ENCODE measurements at regions not wholly inside any gene's neighbourhood (a gene's known extent, or its start where the extent isn't known, plus 50 kb on each side); places are given as distances from the start of the nearest gene placed in this dataset.
"Not testable (repeated sequence)": the region's sequence is repeated elsewhere in the genome, so short reads cannot be mapped to it uniquely, and the experiment has no call there.

DNA sequence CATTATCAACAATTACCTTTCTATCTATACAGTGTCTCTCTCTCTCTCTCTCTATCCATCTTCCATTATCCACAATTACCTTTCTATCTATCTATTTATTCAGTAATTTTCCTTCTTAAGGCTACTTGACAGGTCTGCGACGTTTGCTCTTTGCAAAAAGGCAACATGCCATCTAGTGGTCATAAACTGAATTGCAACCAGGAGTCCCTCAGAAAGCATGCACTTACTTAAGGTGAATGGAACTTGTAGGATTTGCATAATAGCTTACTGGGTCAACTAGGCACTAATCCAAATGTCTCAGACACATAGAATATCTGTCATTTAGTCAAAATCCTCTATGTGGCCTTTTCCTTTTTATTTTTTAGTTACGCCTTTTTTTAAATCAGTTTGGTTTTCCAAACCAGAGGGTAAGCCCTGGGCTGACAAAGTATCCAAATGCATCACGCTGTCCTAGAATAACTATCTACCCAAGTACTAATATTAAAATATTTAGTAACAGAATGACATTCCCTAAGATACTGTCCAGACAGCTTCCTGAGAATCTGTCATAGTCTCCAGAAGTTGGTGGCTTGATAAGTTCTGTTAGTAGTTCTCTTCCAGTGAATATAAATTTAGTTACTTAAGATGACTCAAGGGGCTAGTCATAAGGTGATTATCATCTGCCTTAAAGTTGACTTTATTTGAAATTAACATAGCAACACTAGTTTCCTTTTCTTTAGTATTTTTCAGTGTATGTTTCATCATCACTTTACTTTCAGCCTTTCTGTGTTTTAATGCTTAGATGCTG is 208.3 kb downstream of the PPP1R3A start:
- peak; percentile 73 for DNase-seq

DNA sequence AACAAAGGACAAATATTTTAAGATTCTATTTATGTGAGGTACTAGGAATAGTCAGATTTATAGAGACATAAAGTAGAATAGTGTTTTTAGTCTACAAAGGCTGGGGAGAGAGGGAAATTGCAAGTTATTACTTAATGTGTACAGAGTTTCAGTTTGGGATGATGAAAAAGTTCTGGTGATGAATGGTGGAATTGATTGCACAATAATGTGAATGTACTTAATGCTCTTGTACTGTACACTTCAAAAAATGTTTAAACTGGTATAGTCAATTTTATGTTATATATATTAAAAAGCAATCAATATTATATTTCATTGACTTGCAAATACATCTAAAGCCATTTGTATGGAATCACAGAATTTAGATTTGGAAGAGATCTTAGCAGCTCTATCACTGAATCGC is 213.4 kb downstream of the PPP1R3A start:
- no peak for DNase-seq

DNA sequence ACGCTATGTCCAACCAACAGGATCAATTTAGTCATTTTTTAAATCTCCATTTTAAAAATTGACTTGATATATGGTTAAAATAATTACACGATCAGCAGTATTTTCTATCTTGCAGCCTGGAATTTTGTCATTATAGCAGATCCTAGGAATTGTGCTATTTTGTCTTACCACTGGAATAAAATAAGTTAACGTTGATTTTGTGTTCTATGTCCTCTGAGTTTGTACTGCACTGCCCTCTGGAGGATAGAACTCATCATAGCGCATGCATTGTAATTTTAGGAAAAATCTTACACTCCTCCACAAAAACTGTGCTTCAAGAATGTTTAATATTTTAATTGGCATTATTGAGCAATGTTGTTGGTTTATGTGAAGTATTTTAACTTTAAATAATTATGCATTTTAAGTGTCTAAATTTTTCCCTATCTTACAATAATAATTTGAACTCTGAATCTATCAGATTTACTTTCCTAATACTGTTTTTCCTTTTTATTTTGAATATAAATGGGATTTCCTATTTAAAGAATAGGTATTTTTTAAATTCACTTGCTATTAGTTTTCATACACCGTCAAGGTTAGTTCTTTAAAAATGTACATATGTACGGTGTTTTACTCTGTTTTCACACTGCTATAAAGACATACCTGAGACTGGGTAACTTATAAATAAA is 220.1 kb downstream of the PPP1R3A start:
- peak; percentile 29 for DNase-seq

DNA sequence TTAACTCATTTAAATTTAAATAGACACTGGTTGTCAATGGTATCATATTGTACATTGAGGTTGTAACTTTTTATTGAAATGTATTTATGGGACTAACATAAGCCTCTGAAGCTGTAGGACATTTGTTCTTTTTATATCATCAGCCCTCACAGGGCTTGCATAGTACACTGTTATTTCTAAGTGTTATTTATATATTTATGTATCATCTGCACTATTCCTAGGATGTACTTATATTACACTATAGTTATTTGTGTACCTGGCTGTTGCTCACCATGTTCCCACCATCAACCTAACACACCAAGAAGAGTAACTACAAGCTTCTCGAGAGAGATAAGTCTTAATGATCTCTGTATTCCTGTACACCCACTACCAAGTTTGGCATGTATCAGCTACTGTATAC is 224.7 kb downstream of the PPP1R3A start:
- DNase-seq: no peak

DNA sequence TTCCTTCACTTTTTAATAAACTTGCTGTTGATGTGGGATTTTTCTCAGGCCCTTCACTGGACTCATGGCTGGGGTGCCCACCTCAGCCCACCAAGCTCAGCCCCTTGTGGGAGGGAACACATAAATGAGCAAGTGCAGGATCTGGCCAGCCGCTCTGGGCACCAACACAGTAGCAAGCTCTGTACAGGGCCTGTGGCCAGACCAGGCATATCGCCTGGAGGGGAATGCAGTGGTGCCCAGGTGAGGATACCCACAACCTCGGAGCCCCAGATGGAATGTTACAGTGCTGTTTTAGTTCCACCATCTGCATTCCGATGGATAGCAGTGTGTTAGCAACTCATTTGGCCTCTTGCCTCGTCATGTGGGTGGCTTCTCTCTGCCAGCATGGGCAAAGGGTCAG is 234.6 kb downstream of the PPP1R3A start:
- DNase-seq: no peak

DNA sequence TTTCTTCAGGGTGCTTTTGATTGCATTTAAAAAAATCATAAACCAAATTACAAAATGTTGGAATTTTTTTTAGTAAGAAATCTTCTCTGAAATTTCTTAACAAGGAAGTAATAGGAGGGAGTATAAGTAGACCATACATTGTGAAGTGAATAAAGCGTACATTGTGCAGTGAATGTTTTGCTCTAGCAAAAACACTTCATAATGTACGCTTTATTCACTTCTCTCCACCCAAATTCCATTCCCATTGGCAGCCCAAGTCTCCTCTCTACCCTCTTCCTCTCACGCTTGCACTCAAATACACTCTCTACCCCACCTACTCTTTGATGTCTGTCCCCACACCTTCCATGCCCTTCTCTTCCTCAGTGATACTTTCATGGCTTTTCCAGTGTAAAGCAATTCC is 241.0 kb downstream of the PPP1R3A start:
- no peak for DNase-seq

DNA sequence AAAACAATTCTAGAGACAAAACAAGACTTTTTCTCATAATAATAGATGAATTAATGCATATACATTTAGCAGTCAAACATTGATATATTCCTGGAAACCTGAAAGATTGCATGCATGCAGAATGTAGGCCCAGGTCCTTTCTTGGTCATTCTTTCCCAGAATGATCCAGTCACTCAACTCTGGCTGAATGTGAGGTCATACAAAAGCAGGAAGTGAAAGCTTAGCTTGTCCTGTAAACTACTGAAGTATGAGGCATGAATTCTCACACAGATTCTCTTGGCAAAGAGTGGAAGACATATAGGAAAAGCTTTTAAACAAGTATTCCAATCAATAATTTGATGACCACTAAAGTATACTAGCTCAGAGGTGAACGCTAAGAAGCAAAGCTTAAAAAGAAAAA is 253.9 kb downstream of the PPP1R3A start:
- DNase-seq: no peak

DNA sequence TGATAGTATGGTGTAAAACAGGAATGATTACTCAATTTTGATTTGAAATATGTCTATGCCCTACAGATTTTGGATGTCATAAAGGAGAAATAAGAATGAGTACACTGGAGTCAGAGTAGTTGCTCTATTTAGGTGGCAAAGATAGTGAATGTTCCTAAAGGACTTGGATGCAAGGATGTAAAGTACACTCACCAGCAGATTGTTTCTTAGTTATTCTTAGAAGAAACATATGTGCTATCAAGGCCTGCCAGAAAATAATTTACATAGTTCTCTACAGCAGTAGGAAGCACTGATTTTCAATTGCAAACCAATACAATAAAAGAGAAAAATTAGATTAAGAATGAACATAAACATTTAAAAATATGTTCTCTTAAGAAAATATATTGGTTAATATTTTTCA is 259.4 kb downstream of the PPP1R3A start:
- no peak for DNase-seq

DNA sequence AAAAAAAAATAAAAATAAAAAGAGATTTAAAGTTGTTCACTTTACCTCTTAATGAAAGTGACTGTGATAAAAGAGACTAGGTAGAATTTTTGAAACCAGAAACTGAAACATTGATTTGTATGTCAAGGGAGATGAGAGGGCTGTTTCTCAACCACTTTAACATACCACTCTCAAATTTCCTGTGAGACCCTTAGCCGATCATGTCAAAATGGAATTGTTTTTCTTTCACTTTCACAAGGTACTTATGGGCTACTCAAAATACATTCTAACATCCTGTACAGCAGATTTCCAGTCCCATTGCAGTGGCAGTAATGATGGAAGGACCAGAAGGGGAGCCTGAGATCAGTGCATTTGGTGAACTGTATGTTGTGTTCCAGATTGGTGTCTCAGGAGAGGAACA is 261.2 kb downstream of the PPP1R3A start:
- DNase-seq: no peak

DNA sequence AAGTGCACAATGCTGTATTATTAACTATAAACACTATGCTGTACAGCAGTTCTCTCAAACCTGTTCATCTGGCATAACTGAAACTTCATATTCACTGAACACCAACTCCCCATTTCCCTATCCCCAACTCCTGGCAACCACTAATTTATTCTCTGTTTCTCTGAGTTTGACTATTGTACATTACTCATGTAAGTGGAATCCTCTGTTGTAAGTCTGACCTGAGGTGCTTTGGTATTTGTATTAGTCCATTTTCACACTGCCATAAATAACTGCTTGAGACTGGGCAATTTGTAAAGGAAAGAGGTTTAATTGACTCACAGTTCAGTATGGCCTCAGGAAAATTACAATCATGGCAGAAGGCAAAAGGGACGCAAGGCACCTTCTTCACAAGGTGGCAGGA is 266.3 kb downstream of the PPP1R3A start:
- no peak for DNase-seq

DNA sequence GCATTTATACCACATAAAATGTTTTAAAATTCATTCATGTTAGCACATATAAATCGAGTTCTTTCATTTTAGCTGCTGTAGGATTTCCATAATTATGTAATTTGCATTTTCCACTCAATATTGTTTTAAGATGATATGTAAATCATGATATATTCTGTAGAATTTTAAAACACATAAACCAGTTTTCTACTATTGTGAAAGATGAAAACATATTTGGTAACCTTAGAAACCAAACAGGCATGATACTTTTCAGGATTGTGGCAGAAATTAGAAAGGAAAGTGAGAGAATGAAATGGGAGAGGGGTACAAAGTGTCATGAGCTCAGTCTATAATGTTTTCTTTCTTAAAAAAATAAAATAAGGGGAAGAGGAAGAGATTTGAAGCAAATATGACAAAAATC is 269.3 kb downstream of the PPP1R3A start:
- no peak for DNase-seq

DNA sequence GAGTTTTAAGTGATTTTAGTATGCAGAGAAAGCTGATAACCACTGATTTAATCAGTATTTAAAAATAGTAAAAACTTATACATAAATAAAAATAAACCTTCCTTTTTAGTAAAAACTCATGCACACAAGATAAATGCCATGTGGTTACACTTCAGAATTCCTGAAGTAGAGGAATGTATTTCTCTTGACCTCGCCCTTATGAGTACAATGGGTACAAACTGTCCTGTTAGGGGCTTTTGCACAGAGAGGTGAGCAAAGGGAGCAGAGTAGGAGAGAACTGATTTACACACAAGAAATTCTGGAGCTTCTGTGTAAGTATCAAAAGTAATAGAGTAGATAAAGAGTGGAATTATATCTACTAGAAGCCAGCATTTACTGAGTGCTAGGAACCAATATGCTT is 279.6 kb downstream of the PPP1R3A start:
- no peak for DNase-seq

DNA sequence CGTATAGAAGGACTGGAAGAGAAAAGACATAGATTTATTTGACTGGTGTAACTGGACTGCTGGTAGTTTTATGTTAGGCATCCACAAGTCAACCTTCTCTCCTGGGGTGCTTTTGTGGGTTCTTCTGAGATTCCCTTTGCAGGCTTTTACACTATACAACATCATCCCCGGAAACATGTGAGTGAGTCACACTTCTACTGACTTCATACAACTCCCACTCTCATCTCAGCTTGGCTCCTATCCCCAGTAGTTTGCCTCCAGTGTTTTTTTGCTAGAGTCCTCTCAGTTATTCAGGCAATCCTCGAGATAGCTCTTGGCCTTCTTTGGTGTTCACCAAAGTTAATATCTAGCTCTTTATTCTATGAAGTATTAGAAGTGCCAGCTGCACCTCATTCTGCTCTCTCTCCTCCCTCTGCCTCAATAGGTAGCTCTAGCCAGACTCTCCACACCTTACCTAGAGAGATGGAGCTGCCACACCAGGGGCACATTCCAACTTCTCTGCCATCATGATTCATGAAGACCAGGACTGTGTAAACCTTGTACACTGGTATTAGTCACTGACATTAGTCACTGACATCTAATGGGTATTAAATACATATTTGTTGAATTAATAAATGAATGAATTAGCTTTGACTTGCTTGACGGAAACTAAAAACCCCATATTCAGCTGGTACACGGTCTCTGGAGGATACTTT is 281.9 kb downstream of the PPP1R3A start:
- no peak for DNase-seq

DNA sequence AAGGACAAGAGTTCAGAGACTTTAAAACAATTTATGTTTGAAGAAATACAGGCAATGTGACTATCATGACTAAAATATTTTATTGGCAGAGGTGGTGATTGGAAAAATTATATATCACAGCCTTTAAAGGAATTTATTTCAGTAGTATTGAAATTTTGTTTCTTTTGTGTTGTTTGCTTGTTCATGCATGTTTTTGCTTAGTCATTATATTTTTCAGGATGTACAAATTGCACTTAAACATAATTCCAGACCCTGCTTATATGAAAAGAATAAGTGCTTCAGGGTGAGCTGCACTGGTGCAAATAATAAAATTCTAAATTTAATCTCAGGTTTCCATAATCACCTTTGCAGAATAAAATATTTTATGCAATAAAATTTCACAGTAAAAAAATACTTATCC is 283.3 kb downstream of the PPP1R3A start:
- DNase-seq: no peak

DNA sequence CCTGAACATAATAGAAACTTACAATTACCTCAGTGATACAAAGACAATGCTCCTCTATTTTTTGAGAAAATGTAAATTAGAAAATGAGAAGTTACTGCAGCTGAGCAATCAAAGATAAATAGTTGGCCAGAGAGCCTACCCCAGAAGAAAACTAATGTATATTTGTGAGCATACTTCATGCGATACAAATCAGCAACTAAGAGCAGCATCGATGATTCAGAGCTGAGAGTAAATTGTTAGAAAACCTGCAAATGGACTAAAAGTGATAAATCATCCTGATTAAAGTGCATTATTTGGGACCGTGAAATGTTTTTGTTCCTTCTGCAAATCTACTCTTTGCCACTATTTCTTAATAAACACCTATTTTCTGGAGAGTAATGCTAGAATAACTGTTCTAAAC is 285.7 kb downstream of the PPP1R3A start:
- no peak for DNase-seq

DNA sequence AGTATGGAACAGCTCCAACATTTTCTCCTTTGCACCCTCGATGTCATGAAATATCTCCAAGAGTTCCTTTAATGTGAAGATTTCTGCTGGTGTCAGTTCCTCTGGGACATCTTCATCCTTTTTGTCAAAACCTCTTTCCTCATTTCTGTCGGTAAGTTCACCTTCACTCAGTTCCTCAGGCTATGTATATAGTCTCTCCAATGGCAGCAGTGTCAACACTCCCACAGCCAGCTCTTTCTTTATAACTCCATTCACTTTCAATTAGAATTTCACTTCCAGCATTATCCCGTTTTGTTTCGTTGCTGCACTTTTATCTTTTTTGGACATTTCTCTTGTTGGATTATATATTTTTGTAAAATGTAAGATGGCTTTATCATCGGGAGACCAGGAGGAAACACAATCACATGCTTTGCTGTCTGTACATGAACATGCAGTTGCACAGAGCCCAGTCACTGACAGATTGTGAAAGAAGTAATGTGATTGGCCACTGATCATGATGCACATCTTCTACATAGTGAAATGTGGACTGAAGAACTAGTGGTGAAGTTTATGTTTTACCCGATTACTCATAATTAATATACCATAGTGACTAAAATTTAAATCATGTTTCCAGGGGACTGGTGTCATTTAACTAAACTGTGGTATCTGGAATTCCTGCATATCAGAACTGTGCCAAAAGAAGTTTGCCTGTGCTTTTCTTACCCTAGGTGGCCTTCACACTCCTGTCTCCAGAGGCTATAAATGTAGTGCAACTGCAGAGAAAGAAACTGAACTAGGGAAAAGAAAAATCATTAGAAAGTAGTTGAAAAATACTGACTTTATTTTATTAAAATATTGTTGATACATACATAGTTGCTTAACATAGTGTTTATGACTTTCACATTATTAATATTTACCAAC is 289.6 kb downstream of the PPP1R3A start:
- DNase-seq: no peak

DNA sequence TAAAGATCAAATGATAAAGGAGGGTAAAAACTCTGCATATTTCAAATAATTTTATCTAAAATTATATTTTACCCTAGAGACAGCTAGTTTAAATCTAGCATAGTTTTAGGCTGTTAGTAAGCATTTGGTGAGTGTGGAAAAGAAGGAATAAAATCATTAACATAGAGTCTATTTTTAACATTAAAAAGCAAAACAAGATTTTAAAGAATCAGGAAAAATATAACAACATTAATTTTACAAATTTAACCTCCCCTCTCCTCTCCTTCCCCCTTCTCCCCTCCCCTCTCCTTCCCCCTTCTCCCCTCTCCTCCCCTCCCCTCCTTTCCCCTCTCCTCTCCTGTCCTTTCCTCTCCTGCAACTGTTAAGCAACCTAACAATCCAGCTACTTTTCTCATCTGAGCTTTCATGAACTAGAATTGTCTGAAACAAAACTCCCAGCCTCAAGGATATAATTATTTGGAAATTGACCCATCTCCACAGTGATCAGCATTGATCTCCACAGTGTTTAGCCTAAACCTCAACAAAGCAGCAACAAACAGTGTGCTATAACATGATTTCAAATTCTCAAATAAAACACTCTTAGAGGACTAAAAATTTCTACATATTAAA is 293.2 kb downstream of the PPP1R3A start:
- no peak for DNase-seq

DNA sequence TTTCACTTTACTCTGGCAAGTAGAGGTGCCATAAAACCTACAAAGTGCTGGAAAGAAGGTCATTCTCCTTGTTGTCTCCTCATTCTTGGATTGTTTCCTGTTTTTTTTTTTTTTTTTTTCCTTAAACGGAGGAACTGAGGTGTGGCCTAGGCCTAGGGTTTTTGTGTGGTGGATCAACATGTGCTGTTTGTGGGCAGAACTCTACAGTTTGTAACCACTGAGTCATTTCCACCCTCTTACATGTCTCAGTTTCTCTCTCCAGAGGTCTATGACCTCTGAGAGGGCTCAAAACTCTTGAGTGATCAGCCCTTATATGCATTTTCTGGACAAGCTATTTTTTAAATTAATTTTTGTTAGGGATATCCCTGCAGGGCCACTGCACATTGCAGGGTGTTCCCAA is 296.0 kb downstream of the PPP1R3A start:
- no peak for DNase-seq

DNA sequence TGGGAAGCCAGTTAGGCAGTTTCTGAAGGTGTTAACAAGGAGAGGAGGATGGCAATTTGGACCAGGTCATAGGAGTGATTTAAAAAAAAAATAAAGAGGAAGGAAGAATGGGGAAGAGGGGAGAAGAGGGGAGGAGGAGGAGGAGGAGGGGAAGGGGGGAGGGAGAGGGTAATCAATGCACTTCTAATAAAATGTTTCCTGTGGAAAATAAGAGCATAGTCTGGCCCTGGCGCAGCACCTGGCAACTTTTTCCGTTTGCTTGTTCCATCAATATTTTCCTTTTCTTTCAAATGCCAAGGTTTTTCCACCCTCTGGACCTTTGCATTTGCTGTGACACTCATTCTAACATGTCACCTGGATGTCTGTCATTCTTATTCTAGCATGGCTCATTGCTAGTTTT is 308.2 kb downstream of the PPP1R3A start:
- DNase-seq: no peak

DNA sequence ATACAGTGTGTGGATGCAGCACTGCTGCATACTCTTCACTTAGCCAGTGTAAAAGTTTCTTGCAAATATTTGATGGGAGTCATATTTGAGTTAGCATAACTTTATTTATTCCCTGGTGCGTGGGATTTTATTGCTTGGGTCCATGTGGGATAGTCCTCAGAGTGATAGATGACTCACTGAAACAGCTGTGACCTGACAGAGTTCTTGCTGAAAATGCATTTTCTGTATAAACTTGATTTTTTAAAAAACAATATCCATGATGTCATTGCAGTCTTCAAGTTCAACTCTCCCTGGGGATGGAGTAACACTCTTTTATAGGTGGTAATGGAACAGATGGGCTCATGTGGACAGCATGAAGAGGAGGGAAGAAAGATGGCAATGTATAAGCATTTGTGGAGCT is 310.0 kb downstream of the PPP1R3A start:
- DNase-seq: no peak

DNA sequence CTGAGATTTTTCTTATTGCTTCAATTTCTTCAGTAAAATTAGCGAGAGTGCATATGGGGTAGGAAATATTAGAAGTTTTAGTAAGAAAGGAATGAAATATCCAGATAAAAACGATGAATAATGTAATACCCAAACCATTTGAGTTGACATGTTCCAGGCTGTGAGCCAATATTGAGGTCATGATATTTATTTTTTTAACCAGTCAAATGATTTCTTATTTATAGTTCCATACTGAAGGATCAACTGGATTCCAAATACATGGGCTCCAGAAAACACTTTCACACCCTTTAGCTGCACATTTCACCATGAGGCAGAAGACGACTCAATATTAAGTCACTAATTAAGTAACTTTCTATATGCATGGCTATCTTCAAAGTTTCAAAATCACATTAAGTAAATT is 312.5 kb downstream of the PPP1R3A start:
- no peak for DNase-seq

DNA sequence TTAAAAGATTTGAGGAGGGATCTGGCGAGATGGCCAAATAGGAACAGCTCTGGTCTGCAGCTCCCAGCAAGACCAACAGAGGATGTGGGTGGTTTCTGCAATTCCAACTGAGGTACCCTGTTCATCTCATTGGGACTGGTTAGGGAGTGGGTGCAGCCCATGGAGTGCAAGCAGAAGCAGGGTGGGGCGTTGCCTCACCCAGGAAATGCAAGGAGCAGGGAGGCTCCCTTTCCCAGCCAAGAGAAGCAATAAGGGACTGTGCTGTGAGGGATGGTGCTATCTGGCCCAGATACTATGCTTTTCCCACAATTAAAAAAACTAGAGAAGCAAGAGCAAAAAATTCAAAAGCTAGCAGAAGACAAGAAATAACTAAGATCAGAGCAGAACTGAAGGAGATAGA is 318.4 kb downstream of the PPP1R3A start:
- not testable (repeated sequence) for DNase-seq
